Stimulated activated CD4-positive, alpha-beta T cell treated with anti-CD3 and anti-CD28 coated beads, Interleukin-4, amount 100 ng/mL, for 1 hour (primary cell): ENCODE measurements at regions not wholly inside any gene's neighbourhood (a gene's known extent, or its start where the extent isn't known, plus 50 kb on each side); places are given as distances from the start of the nearest gene placed in this dataset.
A peak's percentile ranks its signal among the peaks of the same experiment; 100 is the strongest.
"Not testable (repeated sequence)": the region's sequence is repeated elsewhere in the genome, so short reads cannot be mapped to it uniquely, and the experiment has no call there.

Experiments
- DNase-seq: peaks from one replicate; pipeline ENCODE4 v3.0.0-alpha.2; 2020

- not testable (repeated sequence) for DNase-seq
Observed at GRCh38 chr15:84094720-84095119, 140.9 kb upstream of the GOLGA6L4 start.

DNA sequence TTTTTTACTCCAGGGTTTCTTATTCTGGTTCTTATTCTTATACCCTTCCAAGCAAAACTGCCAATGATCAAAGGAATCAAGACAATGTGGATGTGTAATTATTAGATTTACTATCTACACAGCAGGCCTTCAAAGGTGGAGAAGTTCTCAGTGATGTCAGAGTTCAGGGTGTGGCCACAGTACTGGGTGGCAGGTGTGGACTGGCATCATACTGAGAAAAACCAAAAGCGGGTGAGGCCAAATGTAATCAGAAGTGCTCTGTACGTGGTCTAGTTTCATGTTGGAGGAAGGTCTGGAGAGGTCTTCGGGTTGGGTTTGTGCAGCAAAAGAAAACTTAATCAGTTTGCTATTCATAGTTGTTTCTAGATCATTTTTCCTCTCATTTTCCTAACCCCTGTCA is 138.5 kb upstream of the GOLGA6L4 start:
- DNase-seq: not testable (repeated sequence)

DNA sequence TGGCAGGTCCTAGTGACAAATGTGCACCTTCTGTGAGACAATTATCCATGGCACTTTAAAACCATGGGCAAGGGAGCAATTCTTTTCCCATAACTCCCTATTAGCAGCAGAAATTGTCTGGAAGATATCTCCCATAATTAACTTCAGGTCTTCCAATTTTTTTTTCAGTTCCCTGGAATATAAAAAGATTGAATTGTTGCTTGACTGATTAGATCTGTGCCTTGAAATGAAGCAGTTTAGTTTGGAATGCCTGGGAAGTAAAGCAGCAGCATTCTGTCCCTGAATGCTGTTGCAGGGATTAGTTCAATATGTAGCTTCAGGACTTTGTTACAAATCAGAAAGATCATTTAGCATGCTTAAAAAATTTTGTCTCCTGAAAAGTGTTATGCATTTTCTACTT is 137.0 kb upstream of the GOLGA6L4 start:
- DNase-seq: no peak

GRCh38 chr15:84099181-84099580 is 136.4 kb upstream of the GOLGA6L4 start:
- DNase-seq: no peak

DNA sequence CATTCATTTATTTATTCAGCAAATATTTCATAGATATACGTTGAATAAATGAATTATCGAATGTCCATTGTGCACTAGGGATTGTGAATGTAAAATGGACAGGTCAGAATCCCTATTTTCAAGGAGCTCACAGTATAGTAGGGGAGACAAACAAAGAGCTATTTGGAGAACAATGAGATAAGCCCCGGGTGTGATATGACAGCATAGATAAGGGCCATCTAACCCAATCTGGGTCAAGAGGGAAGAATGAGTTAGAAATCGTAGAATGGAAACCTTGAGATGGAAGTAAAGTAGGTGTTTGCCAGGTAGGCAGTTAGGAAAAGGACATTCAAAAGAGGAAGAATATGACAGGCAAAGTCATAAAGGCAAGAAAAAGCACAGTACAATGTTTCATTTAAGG is 132.2 kb upstream of the GOLGA6L4 start:
- no peak for DNase-seq

DNA sequence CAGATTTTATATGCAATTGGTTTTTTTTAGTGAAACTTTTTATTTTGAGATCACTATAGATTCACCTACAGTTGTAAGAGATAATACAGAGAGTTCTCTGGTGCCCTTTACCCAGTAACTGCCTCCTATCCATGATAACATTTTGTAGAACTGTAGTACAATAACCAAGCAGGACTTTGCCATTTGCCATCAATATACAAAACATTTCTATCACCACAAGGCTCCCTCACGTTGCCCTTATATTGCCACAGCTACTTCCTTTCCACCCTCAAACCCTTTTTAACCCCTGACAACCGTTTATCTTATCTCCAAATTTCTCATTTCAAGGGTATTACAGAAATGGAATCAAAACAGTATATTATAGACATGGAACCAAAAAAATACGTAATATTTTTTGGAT is 130.7 kb upstream of the GOLGA6L4 start:
- no peak for DNase-seq

DNA sequence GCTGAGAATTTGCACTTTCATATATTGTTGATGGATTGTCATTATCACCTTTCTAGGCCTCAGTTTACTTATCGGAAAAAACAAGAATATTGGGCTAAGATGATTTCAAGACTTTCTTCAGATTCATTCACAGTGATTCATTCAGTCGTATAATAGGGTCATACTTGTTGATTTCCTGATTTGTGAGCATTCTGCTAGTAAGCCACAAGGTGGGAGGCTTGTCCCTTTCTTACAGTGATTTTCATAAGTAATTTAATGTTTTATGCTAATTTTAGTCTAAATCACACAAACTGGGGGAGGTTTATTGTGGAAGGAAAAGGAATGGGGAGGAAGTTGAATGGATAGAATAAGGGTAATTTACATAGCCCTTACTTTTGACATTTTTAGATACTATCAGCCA is 126.8 kb upstream of the GOLGA6L4 start:
- no peak for DNase-seq

GRCh38 chr15:84111575-84111974 is 124.0 kb upstream of the GOLGA6L4 start:
- DNase-seq: no peak

- DNase-seq: no peak
Observed at GRCh38 chr15:84112025-84112424, 123.5 kb upstream of the GOLGA6L4 start.

DNA sequence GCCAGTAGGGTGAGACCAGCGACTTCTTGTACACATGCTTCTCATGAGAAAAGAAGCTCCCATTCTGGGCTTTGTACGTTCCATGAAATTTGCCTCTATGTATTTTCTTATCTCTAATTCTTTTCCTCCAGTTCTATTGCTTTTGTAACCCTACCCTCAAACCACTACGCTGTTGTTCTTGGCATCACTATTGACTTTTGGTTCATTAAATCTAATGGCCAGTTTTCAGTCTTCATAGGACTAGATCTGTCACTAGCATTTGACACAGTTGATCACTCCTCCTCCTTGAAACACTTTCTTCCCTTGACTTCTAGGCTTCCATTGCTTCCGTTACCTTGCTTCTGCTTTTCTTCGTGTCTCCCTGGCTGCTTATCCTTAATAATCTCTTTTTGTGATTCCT is 121.7 kb upstream of the GOLGA6L4 start:
- no peak for DNase-seq

DNA sequence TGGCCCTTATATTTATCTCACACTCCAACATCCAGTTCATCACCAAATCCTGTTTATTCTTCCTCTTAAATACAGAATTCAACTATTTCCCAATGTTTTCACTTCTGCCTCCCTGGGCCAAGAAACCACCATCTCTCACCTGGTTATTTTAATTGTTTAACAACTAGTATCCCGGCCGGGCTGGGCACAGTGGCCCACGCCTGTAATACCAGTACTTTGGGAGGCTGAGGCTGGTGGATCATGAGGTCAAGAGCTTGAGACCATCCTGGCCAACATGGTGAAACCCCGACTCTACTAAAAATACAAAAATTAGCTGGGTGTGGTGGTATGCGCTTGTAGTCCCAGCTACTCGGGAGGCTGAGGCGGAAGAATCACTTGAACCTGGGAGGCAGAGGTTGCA is 120.9 kb upstream of the GOLGA6L4 start:
- DNase-seq: not testable (repeated sequence)

DNA sequence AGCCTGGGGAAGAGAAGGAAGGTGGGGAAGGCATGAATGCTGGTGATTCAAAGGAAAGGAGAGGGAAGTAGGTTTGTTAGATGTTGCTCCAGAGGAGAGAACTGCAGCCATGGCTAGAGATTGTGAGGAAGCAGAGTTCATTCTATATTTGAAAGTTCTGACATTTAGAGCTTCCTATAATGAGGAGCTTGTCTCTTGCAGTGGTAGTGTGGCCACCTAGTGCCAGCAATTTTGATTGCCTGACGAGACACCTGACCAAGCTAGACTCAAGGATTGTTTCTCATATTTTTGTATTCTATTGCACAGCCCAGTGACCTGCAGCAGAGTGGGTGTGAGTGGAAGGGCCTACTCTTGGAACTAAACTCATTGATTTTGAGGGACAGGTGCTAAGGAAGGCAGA is 116.2 kb upstream of the GOLGA6L4 start:
- DNase-seq: not testable (repeated sequence)

- DNase-seq: not testable (repeated sequence)
Observed at GRCh38 chr15:84120903-84121302, 114.7 kb upstream of the GOLGA6L4 start.

GRCh38 chr15:84128706-84129105 is 106.9 kb upstream of the GOLGA6L4 start:
- not testable (repeated sequence) for DNase-seq

DNA sequence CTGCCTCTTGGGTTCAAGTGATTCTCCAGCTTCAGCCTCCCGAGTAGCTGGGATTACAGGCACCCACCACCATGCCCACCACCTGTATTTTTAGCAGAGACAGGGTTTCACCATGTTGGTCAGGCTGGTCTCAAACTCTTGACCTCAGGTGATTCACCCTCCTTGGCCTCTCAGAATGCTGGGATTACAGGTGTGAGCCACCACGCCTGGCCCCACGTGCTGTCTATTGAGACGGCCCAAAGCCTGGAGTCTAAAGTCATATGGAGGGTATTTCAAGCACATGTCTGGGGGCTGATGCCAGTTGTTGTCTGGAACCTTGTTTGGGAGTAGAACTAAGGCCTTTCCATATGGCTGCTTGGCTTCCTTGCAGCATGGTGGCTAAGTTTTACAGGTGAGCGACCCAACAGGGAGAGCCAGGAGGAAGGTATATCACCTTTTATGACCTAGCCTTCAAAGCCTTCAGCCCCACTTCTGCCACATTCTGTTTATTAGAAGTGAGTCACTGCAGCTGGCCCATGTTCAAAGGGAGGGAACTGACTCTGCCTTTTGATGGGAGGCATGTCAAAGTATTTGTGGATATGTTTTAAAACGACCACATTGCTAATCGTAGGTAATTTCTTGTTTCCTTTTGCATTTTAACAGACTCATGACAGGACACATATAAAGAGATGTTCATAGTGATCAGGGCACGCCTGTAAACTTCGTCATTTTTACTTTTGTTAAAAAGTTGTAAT is 105.3 kb upstream of the GOLGA6L4 start:
- DNase-seq: not testable (repeated sequence)

DNA sequence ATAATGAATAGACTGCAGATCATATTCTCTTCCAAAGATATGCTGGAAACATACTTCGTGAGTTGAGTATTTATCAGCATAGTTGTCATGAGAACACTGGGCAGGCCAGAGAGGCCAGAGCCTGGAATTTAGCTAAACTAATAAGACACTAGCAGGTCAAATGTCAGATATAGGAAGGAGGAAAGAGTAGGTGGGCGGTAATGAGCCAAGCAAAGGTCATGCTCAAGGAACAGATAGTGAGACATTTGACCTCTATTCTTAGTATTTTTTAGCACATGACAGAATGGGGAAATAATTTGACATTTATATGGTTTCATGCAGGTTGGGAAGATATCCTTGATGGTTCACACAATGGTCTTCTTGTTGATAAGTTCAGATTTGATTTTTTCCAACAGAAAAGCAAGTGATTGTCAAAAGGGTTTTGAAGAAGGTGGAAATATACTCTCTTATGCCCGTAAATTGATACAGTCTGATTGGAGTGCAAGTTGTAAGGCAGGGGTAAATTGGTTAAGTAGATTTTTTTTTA is 99.6 kb upstream of the GOLGA6L4 start:
- not testable (repeated sequence) for DNase-seq

DNA sequence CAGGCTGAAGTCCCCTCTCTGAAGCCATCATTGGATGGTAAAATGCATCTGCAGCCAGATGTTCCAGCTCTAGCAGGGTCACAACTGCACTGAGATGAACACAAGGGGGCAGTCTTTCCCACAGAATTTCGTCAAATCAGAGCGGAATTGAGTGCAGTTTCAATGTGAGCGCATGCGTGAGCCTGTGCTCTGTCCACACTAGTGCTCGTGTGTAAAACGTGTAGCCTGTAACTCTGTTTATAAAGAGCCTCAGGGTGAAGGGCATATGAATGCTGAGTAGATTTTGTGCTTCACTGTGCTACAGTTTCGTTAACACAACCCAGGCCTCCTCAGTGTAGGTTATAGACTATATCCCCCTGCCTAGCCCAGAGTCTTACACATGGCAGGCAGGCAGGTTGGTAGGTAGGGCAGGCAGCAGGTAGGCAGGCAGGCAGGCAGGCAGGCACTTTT is 92.7 kb upstream of the GOLGA6L4 start:
- peak; percentile 61 for DNase-seq

GRCh38 chr15:84143753-84144314 is 91.7 kb upstream of the GOLGA6L4 start:
- no peak for DNase-seq

DNA sequence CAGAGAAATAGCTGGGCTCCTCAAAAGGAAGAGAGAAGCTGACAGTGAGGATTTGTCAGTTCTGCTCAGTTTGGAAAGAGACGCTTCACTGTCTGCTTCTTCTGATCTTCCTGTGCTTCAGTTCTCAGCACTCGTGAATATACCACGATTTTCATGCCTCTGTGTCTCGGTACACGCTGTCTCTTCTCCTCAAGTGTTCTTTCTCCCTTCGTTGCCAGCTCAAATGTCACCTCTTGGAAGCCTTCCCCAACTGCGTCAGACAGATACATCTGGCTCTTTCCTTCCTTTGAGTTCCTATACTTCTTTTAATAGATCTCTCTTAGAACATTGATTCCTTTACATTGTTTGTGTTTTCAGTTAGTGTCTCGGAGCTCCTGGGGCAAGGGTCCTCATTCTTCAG is 90.6 kb upstream of the GOLGA6L4 start:
- not testable (repeated sequence) for DNase-seq

- not testable (repeated sequence) for DNase-seq
Observed at GRCh38 chr15:84146299-84146698, 89.3 kb upstream of the GOLGA6L4 start.

DNA sequence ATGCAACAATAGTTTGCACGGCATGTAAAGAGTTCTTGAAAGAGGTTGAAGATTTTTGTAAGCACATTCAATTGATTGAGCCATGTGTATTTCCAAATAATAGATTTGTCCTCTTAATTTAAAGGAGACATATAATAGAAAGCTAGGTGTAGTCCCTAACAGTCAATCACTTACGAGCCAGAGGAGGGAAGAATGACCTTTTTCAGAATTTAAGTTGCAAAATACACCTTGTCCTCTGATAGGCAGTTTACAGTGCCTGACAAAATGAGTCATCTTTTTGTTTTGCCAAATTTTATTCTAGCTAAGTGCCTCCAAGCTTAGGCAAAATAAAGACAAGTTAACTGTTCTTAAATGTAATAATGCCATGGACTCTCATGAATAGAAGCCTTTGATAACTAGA is 88.3 kb upstream of the GOLGA6L4 start:
- DNase-seq: not testable (repeated sequence)

DNA sequence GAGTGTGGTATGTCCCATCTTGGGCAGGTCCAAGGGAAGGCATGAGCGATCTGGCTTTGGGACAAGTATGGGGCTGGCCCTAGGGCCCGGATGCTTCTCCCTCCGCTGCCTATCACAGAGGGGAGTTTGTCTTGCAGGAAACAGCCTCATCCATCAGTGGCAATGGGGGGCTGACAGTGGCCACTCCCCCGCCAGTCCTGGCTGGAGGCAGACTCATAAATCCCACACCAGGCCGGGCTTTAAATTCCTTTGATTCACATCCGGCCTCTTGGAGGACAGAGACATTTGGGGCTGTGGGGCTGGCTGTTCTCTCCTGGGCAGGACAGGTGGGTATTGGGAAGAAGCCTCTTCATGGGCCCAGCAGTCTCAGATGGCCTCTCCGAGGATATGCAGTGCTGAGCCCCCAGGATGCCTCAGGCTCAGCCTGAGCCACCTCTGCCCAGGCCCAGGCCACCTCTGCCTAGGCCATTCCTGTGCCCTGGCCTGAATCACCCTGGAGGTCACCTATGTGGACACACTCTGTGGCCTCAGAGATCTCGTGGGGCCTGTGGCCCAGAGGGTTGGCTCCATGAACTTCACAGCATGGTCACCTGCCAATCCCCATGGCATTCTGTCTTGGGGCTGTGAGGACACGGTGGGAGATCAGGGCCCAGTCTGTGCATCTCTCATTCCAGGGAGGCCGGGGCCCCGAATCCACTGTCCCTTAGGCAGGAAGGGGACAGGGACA is 84.2 kb upstream of the GOLGA6L4 start:
- no peak for DNase-seq

- DNase-seq: not testable (repeated sequence)
Observed at GRCh38 chr15:84152381-84152979, 83.1 kb upstream of the GOLGA6L4 start.
